Sigmoid colon (tissue), 4 donors: ENCODE measurements at regions not wholly inside any gene's neighbourhood (a gene's known extent, or its start where the extent isn't known, plus 50 kb on each side); places are given as distances from the start of the nearest gene placed in this dataset.

Experiments used
- CTCF ChIP-seq, 4 experiments: fragments of 450-650 bp in 3 of 4; fragments of 200-600 bp in 1 of 4; IDR thresholded peaks; one replicate each; pipeline ENCODE4 v1.5.1; 2016 to 2019; ENCODE audit warnings: antibody characterized with exemption in 4 of 4, mild to moderate bottlenecking in 3 of 4, moderate library complexity in 2 of 4
- EP300 ChIP-seq, 4 donors: sonication (generic); formaldehyde crosslinking; IDR thresholded peaks; one replicate each; pipeline ENCODE4 v1.6.1; 2017; ENCODE audit warnings: antibody characterized with exemption in 4 of 4
- POLR2A ChIP-seq, 2 donors: fragments of 450-650 bp; IDR thresholded peaks; one replicate each; pipeline ENCODE4 v1.6.1; 2016; ENCODE audit warnings: antibody characterized with exemption in 2 of 2, mild to moderate bottlenecking in 2 of 2, moderate library complexity in 2 of 2
- POLR2AphosphoS5 ChIP-seq, 4 donors: sonication (generic); formaldehyde crosslinking; IDR thresholded peaks; one replicate each; pipeline ENCODE4 v1.6.1; 2017; ENCODE audit warnings: antibody characterized with exemption in 4 of 4

- TF ChIP-seq CTCF (IDR thresholded peaks at IDR 0.05) (no peak), EP300 (IDR thresholded peaks at IDR 0.05) (no peak), POLR2AphosphoS5 (IDR thresholded peaks at IDR 0.05) (no peak), POLR2A (IDR thresholded peaks at IDR 0.05) (no peak)
Measured at GRCh38 chr12:11981121-11981733, 89.5 kb upstream of the BCL2L14 start.
